ENCODE measurements at regions not wholly inside any gene's neighbourhood (a gene's known extent, or its start where the extent isn't known, plus 50 kb on each side); places are given as distances from the start of the nearest gene placed in this dataset.

GRCh38 chr17:77869665-77870132 is 88.8 kb upstream of the TNRC6C start:
- peak; percentile 78 for DNase-seq (ENCODE audit: low spot score)
- in situ Hi-C loops (cut with MboI; ENCODE audit: low pct_unique_long_range_greater_than_20kb, low sequenced_read_pairs, unreplicated experiment), result no loop called here
- TF ChIP-seq CTCF (IDR thresholded peaks at IDR 0.05; ENCODE audit: extremely low read depth, insufficient read depth, missing control alignments), result no peak

- no peak for TF ChIP-seq CTCF (IDR thresholded peaks at IDR 0.05; ENCODE audit: extremely low read depth, insufficient read depth, missing control alignments)
- in situ Hi-C loops (cut with MboI; ENCODE audit: low pct_unique_long_range_greater_than_20kb, low sequenced_read_pairs, unreplicated experiment), result no loop called here
- no peak for DNase-seq (ENCODE audit: low spot score)
Observed at GRCh38 chr17:77872199-77872598, 86.3 kb upstream of the TNRC6C start.

- in situ Hi-C loops (cut with MboI; ENCODE audit: low pct_unique_long_range_greater_than_20kb, low sequenced_read_pairs, unreplicated experiment), result no loop called here
- no peak for DNase-seq (ENCODE audit: low spot score)
- no peak for TF ChIP-seq CTCF (IDR thresholded peaks at IDR 0.05; ENCODE audit: extremely low read depth, insufficient read depth, missing control alignments)
Observed at GRCh38 chr17:77872714-77873499, 85.6 kb upstream of the TNRC6C start.

- in situ Hi-C loops (cut with MboI; ENCODE audit: low pct_unique_long_range_greater_than_20kb, low sequenced_read_pairs, unreplicated experiment), result no loop called here
- no peak for TF ChIP-seq CTCF (IDR thresholded peaks at IDR 0.05; ENCODE audit: extremely low read depth, insufficient read depth, missing control alignments)
- DNase-seq (ENCODE audit: low spot score), result no peak
Observed at GRCh38 chr17:77873500-77874302, 84.8 kb upstream of the TNRC6C start.

- DNase-seq (ENCODE audit: low spot score), result no peak
Observed at GRCh38 chr17:77874303-77875050, 84.0 kb upstream of the TNRC6C start.

More at GRCh38 chr17:77874303-77875050, 84.0 kb upstream of the TNRC6C start:
- no peak for TF ChIP-seq CTCF (IDR thresholded peaks at IDR 0.05; ENCODE audit: extremely low read depth, insufficient read depth, missing control alignments)
- in situ Hi-C loops (cut with MboI; ENCODE audit: low pct_unique_long_range_greater_than_20kb, low sequenced_read_pairs, unreplicated experiment), result no loop called here

All from GM13977 (cell line).